ENCODE measurements at regions not wholly inside any gene's neighbourhood (a gene's known extent, or its start where the extent isn't known, plus 50 kb on each side); places are given as distances from the start of the nearest gene placed in this dataset.

GRCh38 chr1:115219927-115220326 lies 118.1 kb downstream of the NGF start:
- no peaks in the 10 kb centered on the region for H3K9me3 ChIP-seq (ENCODE audit: control insufficient read depth in 3 of 3, low read length in 3 of 3)
- no peaks in the 10 kb centered on the region for H3K4me1 ChIP-seq (ENCODE audit: control insufficient read depth in 3 of 3, insufficient read depth in 3 of 3, low read length in 3 of 3)
- H3K27ac ChIP-seq (ENCODE audit: low read depth, low read length): no peak overlapping the region
- H3K9ac ChIP-seq (ENCODE audit: low read depth in 1 of 3, low read length in 3 of 3): no peak overlapping the region
- H3K4me3 ChIP-seq (ENCODE audit: low read length in 3 of 3): no peak overlapping the region
- no peaks in the 10 kb centered on the region for H3K27me3 ChIP-seq (ENCODE audit: control insufficient read depth in 3 of 3, insufficient read depth in 3 of 3, low read length in 3 of 3)
- H3K36me3 ChIP-seq (ENCODE audit: control insufficient read depth in 3 of 3, insufficient read depth in 3 of 3, low read length in 3 of 3): no peaks in the 10 kb centered on the region

GRCh38 chr1:115218699-115219098 lies 119.3 kb downstream of the NGF start:
- H3K9ac ChIP-seq (ENCODE audit: low read depth in 1 of 3, low read length in 3 of 3): no peak overlapping the region
- H3K27ac ChIP-seq (ENCODE audit: low read depth, low read length): no peak overlapping the region

GRCh38 chr1:115218034-115218405 lies 120.0 kb downstream of the NGF start:
- Histone ChIP-seq H3K9ac (ENCODE audit: low read depth in 1 of 3, low read length in 3 of 3) (no peak overlapping the region), H3K36me3 (ENCODE audit: control insufficient read depth in 3 of 3, insufficient read depth in 3 of 3, low read length in 3 of 3) (no peaks in the 10 kb centered on the region), H3K4me3 (ENCODE audit: low read length in 3 of 3) (no peak overlapping the region), H3K27me3 (ENCODE audit: control insufficient read depth in 3 of 3, insufficient read depth in 3 of 3, low read length in 3 of 3) (no peaks in the 10 kb centered on the region), H3K4me1 (ENCODE audit: control insufficient read depth in 3 of 3, insufficient read depth in 3 of 3, low read length in 3 of 3) (no peaks in the 10 kb centered on the region), H3K27ac (ENCODE audit: low read depth, low read length) (no peak overlapping the region), H3K9me3 (ENCODE audit: control insufficient read depth in 3 of 3, low read length in 3 of 3) (no peaks in the 10 kb centered on the region)

More at GRCh38 chr1:115218699-115219098, 119.3 kb downstream of the NGF start:
- no peaks in the 10 kb centered on the region for H3K36me3 ChIP-seq (ENCODE audit: control insufficient read depth in 3 of 3, insufficient read depth in 3 of 3, low read length in 3 of 3)
- H3K4me3 ChIP-seq (ENCODE audit: low read length in 3 of 3): no peak overlapping the region
- no peaks in the 10 kb centered on the region for H3K9me3 ChIP-seq (ENCODE audit: control insufficient read depth in 3 of 3, low read length in 3 of 3)
- H3K27me3 ChIP-seq (ENCODE audit: control insufficient read depth in 3 of 3, insufficient read depth in 3 of 3, low read length in 3 of 3): no peaks in the 10 kb centered on the region
- H3K4me1 ChIP-seq (ENCODE audit: control insufficient read depth in 3 of 3, insufficient read depth in 3 of 3, low read length in 3 of 3): no peaks in the 10 kb centered on the region

DNA sequence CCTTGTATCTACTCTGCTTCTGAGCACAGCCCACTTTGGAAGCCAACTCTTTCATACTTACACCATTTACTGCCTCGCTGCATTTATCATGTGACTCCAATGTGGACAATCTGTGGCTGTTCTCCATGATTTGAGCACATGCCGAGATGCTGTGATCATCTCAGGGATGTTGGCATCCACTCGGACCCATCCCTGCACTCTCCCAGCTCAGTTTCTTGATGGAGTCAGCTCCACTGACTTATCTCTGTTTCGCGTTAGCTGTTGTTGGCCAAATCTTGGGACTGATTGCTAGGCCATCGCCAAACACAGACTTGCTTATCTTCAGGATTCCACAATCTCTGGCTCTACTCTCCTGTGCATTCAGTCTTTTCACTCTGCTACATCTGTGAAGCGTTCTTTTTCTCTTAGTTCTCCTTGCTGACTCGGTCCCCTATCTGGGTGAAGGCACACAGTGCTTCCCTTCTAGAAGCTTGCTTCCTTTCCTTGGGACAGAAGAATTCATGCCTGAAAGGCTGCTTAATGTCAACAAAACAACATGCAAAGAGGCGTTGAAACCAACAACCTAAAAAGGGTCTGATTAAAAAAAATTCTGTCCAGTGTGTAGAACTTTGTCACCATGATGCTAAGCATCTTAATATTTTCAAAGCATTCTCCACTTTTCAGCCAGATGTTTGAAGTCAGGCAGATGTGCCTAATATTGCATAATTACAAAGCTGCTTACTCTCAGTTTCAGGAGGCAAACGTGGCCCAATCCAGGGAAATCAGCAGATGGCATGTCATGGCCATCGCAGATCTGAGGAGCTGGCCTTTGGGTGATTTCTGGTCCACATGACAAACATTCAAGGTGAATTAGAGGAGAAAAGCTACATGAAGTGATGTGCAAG lies 120.7 kb downstream of the NGF start:
- H3K4me3 ChIP-seq (ENCODE audit: low read length in 3 of 3): no peak overlapping the region
- H3K9me3 ChIP-seq (ENCODE audit: control insufficient read depth in 3 of 3, low read length in 3 of 3): no peaks in the 10 kb centered on the region
- no peaks in the 10 kb centered on the region for H3K4me1 ChIP-seq (ENCODE audit: control insufficient read depth in 3 of 3, insufficient read depth in 3 of 3, low read length in 3 of 3)
- H3K36me3 ChIP-seq (ENCODE audit: control insufficient read depth in 3 of 3, insufficient read depth in 3 of 3, low read length in 3 of 3): no peaks in the 10 kb centered on the region
- no peak overlapping the region for H3K9ac ChIP-seq (ENCODE audit: low read depth in 1 of 3, low read length in 3 of 3)
- H3K27ac ChIP-seq (ENCODE audit: low read depth, low read length): no peak overlapping the region
- H3K27me3 ChIP-seq (ENCODE audit: control insufficient read depth in 3 of 3, insufficient read depth in 3 of 3, low read length in 3 of 3): no peaks in the 10 kb centered on the region

DNA sequence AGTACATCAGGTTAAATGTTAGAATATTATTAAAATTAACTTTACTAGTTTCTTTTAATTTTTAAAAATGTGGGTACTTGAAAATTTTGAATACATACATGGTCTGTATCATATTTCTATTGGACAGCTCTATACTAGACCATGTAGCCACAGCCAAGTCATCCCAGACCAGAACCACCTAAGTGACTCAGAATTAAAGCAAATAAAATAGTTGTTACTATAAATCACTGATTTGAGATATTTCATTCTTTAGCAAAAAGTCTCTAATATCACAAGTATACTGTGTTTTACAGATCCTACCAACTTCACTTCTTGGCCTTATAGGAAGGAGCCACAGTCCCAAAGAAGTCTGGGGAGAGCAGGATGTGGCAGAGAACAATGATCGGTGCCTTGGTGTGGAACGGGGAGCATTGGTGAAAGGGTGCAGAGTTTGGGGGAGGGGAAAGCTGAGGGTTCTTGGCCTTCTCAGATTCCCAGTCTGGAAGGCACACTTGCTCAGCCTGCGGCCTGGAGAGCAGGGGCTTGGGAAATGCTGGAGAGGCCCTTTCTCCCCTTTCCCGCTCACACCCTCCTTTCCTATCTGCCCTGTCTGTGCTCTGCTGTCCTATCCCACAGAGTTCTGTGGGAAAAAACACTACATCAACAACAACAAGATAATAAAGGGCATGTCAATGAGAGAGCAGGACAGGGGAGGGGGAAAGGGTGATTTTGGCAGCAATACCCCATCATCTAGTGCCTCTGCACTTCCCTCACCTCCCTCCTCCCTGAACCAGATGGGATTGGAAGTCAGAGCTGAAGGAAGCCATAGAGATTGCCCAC lies 122.1 kb downstream of the NGF start:
- no peak overlapping the region for H3K27ac ChIP-seq (ENCODE audit: low read depth, low read length)
- H3K27me3 ChIP-seq (ENCODE audit: control insufficient read depth in 3 of 3, insufficient read depth in 3 of 3, low read length in 3 of 3): no peaks in the 10 kb centered on the region
- H3K36me3 ChIP-seq (ENCODE audit: control insufficient read depth in 3 of 3, insufficient read depth in 3 of 3, low read length in 3 of 3): no peaks in the 10 kb centered on the region
- no peaks in the 10 kb centered on the region for H3K9me3 ChIP-seq (ENCODE audit: control insufficient read depth in 3 of 3, low read length in 3 of 3)
- H3K4me3 ChIP-seq (ENCODE audit: low read length in 3 of 3): no peak overlapping the region
- no peaks in the 10 kb centered on the region for H3K4me1 ChIP-seq (ENCODE audit: control insufficient read depth in 3 of 3, insufficient read depth in 3 of 3, low read length in 3 of 3)
- H3K9ac ChIP-seq (ENCODE audit: low read depth in 1 of 3, low read length in 3 of 3): no peak overlapping the region

DNA sequence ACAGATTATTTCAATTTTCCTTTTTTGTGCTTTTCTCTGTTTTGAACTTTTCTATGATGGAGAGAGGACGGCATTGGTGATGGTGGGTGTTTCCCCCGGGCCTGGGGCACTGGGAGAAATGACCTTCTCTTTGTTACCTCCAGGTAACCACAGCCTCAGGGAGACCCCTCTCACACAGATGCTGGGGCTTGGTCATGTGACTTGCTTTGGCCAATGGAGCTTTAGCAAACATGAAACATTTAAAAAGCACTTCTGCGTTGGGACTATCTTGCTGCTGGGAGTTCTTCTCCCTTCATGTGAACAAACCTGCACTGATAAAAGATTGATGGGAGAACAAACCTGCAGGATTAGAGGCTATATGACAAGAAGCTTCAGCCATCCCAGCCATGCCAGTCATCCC lies 122.9 kb downstream of the NGF start:
- Histone ChIP-seq H3K9me3 (ENCODE audit: control insufficient read depth in 3 of 3, low read length in 3 of 3) (no peaks in the 10 kb centered on the region), H3K4me1 (ENCODE audit: control insufficient read depth in 3 of 3, insufficient read depth in 3 of 3, low read length in 3 of 3) (peaks cover 0 to 3% (median 0%) of the 10 kb centered on the region in 3 donors), H3K4me3 (ENCODE audit: low read length in 3 of 3) (no peak overlapping the region), H3K27me3 (ENCODE audit: control insufficient read depth in 3 of 3, insufficient read depth in 3 of 3, low read length in 3 of 3) (no peaks in the 10 kb centered on the region), H3K9ac (ENCODE audit: low read depth in 1 of 3, low read length in 3 of 3) (no peak overlapping the region), H3K36me3 (ENCODE audit: control insufficient read depth in 3 of 3, insufficient read depth in 3 of 3, low read length in 3 of 3) (no peaks in the 10 kb centered on the region), H3K27ac (ENCODE audit: low read depth, low read length) (no peak overlapping the region)

- Histone ChIP-seq H3K9ac (ENCODE audit: low read depth in 1 of 3, low read length in 3 of 3) (no peak overlapping the region), H3K36me3 (ENCODE audit: control insufficient read depth in 3 of 3, insufficient read depth in 3 of 3, low read length in 3 of 3) (no peaks in the 10 kb centered on the region), H3K27me3 (ENCODE audit: control insufficient read depth in 3 of 3, insufficient read depth in 3 of 3, low read length in 3 of 3) (no peaks in the 10 kb centered on the region), H3K4me3 (ENCODE audit: low read length in 3 of 3) (no peak overlapping the region), H3K9me3 (ENCODE audit: control insufficient read depth in 3 of 3, low read length in 3 of 3) (no peaks in the 10 kb centered on the region), H3K27ac (ENCODE audit: low read depth, low read length) (no peak overlapping the region), H3K4me1 (ENCODE audit: control insufficient read depth in 3 of 3, insufficient read depth in 3 of 3, low read length in 3 of 3) (peaks cover 0 to 3% (median 0%) of the 10 kb centered on the region in 3 donors)
Observed at GRCh38 chr1:115214098-115214497, 124.0 kb downstream of the NGF start.

DNA sequence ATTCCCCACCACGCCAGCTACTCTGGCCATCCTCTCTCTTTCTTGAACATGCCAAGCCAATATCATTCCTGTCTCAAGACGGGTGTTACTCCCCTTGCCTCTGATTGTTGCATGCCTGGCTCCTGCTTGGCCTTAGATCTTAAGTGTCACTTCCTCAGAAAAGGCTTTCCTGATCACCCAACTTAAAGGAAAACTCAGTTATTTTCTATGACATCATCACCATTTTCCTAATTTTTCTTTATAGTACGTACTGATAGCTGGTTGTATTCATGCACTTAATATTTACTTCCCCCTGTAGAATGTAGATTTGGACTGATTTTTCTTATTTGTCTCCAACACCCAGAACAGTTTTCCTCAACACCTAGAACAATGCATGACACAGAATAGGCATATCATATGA lies 123.8 kb upstream of the TSPAN2 start:
- Histone ChIP-seq H3K27me3 (ENCODE audit: control insufficient read depth in 3 of 3, insufficient read depth in 3 of 3, low read length in 3 of 3) (no peaks in the 10 kb centered on the region), H3K9me3 (ENCODE audit: control insufficient read depth in 3 of 3, low read length in 3 of 3) (no peaks in the 10 kb centered on the region), H3K27ac (ENCODE audit: low read depth, low read length) (no peak overlapping the region), H3K36me3 (ENCODE audit: control insufficient read depth in 3 of 3, insufficient read depth in 3 of 3, low read length in 3 of 3) (no peaks in the 10 kb centered on the region), H3K4me3 (ENCODE audit: low read length in 3 of 3) (no peak overlapping the region), H3K9ac (ENCODE audit: low read depth in 1 of 3, low read length in 3 of 3) (no peak overlapping the region), H3K4me1 (ENCODE audit: control insufficient read depth in 3 of 3, insufficient read depth in 3 of 3, low read length in 3 of 3) (peaks cover 0 to 3% (median 0%) of the 10 kb centered on the region in 3 donors)

DNA sequence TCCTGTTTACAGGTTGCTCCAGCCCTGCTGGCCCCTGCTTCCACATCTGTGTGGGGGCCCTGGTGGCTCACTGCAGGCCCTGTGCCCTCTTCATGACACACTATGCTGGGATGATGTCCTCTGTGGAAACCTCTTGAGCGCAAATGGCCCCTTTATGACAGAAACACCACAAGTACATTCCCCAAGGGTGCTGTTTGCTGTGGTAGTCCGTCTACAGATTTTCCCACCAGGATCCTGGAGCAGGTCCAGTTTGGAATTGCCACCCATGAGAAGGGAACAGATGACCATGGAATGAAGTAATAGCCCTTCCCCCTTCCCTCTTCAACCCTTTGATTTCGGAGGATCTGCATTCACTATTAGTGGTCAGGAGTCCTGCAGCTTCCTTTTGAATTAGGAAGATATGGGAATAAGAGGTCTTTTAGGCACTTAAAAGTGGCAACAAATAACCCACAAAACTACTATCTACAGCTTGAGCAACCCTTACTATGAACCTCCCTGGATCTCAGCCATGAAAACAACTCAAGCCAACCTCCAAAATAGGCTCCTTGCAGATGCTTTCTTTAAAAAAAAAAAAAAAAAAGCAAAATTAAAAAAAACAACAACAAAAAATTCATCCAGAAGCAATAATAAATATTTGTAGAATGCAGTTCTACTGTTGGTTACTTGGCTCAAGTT lies 121.9 kb upstream of the TSPAN2 start:
- Histone ChIP-seq H3K36me3 (ENCODE audit: control insufficient read depth in 3 of 3, insufficient read depth in 3 of 3, low read length in 3 of 3) (no peaks in the 10 kb centered on the region), H3K27ac (ENCODE audit: low read depth, low read length) (no peak overlapping the region), H3K27me3 (ENCODE audit: control insufficient read depth in 3 of 3, insufficient read depth in 3 of 3, low read length in 3 of 3) (no peaks in the 10 kb centered on the region), H3K4me1 (ENCODE audit: control insufficient read depth in 3 of 3, insufficient read depth in 3 of 3, low read length in 3 of 3) (peaks cover 0 to 3% (median 0%) of the 10 kb centered on the region in 3 donors), H3K9me3 (ENCODE audit: control insufficient read depth in 3 of 3, low read length in 3 of 3) (no peaks in the 10 kb centered on the region), H3K9ac (ENCODE audit: low read depth in 1 of 3, low read length in 3 of 3) (no peak overlapping the region), H3K4me3 (ENCODE audit: low read length in 3 of 3) (no peak overlapping the region)

All from skeletal muscle tissue (tissue), 3 donors.